K562 (cell line): ENCODE measurements at regions not wholly inside any gene's neighbourhood (a gene's known extent, or its start where the extent isn't known, plus 50 kb on each side); places are given as distances from the start of the nearest gene placed in this dataset.

ENCODE experiments used
- ATAC-seq: fragments of 200-7000 bp; cut with Tn5 transposase; 3 replicates; pipeline ENCODE4 v1.9.1; 2020; ENCODE audit warnings: moderate library complexity
- BruUV-seq: library from RNA; stranded (reverse); fragments of 400-500 nt; replicated peaks from 2 replicates; lab custom pipeline; 2021; lab: Mats Ljungman, UMichigan
- CTCF ChIA-PET: fragments of 300-600 bp; formaldehyde crosslinking; extraction: SDS; loops from one replicate; lab custom pipeline; 2021; ENCODE audit warnings: low intra/inter-chr PET ratio; lab: Yijun Ruan, JAX
- POLR2A ChIA-PET: fragments of 300-600, 350-650 bp; sonication (Branson Sonifier 250); formaldehyde crosslinking; extraction: SDS; loops from one replicate; lab custom pipeline; 2021; ENCODE audit warnings: antibody characterized with exemption, inconsistent platforms; lab: Yijun Ruan, JAX
- DNase-seq, 4 experiments: peaks; one replicate each; pipeline versions ENCODE4 v3.0.0 to v3.0.0-alpha.2; 2011 to 2018; ENCODE audit warnings: low spot score in 3 of 4, mixed read lengths in 3 of 4; ENCODE audit errors: extremely low read depth in 1 of 4
- FAIRE-seq: peaks from 2 replicates; lab custom pipeline; 2011; peaks lifted over from hg19 to GRCh38; lab: Jason Lieb, UNC
- H2AFZ ChIP-seq: 2 replicates; pipeline ENCODE4 v1.6.0; 2011; ENCODE audit warnings: low read depth, low read length, control low read depth, inconsistent platforms
- H3K27ac ChIP-seq: fragments of 200-600 bp; 3 replicates; pipeline ENCODE4 v1.8.0; 2011; ENCODE audit warnings: low read depth, mild to moderate bottlenecking, control low read depth, inconsistent platforms, low read length, moderate library complexity, mixed read lengths; ENCODE audit errors: extremely low read depth
- H3K27me3 ChIP-seq, 2 experiments: fragments of 300-600 bp in 1 of 2; 2 replicates in 1 of 2; 3 replicates in 1 of 2; pipeline versions ENCODE4 v1.6.0 to v1.8.0; 2011; ENCODE audit warnings: inconsistent platforms in 2 of 2, low read length in 2 of 2, mild to moderate bottlenecking in 1 of 2, mixed read lengths in 1 of 2, moderate library complexity in 1 of 2; ENCODE audit not compliant: control insufficient read depth in 2 of 2, insufficient read depth in 2 of 2
- H3K36me3 ChIP-seq: fragments of 300-600 bp; 3 replicates; pipeline ENCODE4 v1.8.0; 2011; ENCODE audit warnings: mild to moderate bottlenecking, low read length, inconsistent platforms; ENCODE audit not compliant: control insufficient read depth, insufficient read depth
- H3K4me1 ChIP-seq, 2 experiments: fragments of 200-600 bp in 1 of 2; replicated peaks in 1 of 2; 2 replicates in 1 of 2; 3 replicates in 1 of 2; pipeline versions ENCODE4 v1.5.1 to v1.8.0; 2011; ENCODE audit warnings: inconsistent platforms in 2 of 2, low read length in 2 of 2, mild to moderate bottlenecking in 1 of 2, mixed read lengths in 1 of 2, moderate library complexity in 1 of 2; ENCODE audit not compliant: control insufficient read depth in 2 of 2, insufficient read depth in 2 of 2
- H3K4me2 ChIP-seq: 2 replicates; pipeline ENCODE4 v1.6.1; 2011; ENCODE audit warnings: low read length, control low read depth, inconsistent platforms, mixed read lengths; ENCODE audit not compliant: insufficient read depth
- H3K4me3 ChIP-seq: fragments of 200-600 bp; sonication (generic), shearing (Covaris generic); 2 replicates; pipeline ENCODE4 v1.5.1; 2016; ENCODE audit warnings: control low read depth, inconsistent platforms
- H3K79me2 ChIP-seq: fragments of 200-600 bp; 3 replicates; pipeline ENCODE4 v1.8.0; 2011; ENCODE audit warnings: low read length, inconsistent platforms; ENCODE audit not compliant: control insufficient read depth, insufficient read depth
- H3K9ac ChIP-seq, 2 experiments: 2 replicates each; pipeline versions ENCODE4 v1.6.0 to v1.6.1; 2011; ENCODE audit warnings: low read depth in 2 of 2, low read length in 2 of 2, control low read depth in 1 of 2, inconsistent platforms in 1 of 2, mild to moderate bottlenecking in 1 of 2, mixed read lengths in 1 of 2; ENCODE audit not compliant: insufficient read depth in 1 of 2
- H3K9me1 ChIP-seq: one replicate; pipeline ENCODE4 v1.6.0; 2011; ENCODE audit warnings: inconsistent platforms, mild to moderate bottlenecking, low read length, moderate library complexity; ENCODE audit not compliant: control insufficient read depth, insufficient read depth
- H3K9me3 ChIP-seq: replicated peaks from 2 replicates; pipeline ENCODE4 v1.5.1; 2011; ENCODE audit warnings: low read depth, low read length, inconsistent platforms; ENCODE audit not compliant: control insufficient read depth, insufficient read depth
- H4K20me1 ChIP-seq: replicated peaks from 2 replicates; pipeline ENCODE4 v1.6.1; 2011; ENCODE audit warnings: low read length, inconsistent platforms, mixed read lengths; ENCODE audit not compliant: control insufficient read depth, insufficient read depth
- BACH1 ChIP-seq: fragments of 200-800 bp; sonication (Bioruptor generic); IDR thresholded peaks from 2 replicates; pipeline ENCODE4 v1.6.1; 2016; ENCODE audit warnings: missing genetic modification characterization, missing compliant biosample characterization
- CREBBP ChIP-seq: IDR thresholded peaks from one replicate; pipeline ENCODE4 v1.6.1; 2012; ENCODE audit warnings: low read depth, mild to moderate bottlenecking, control low read depth, inconsistent platforms, low read length
- ZBTB17 ChIP-seq: fragments of 450-650 bp; formaldehyde crosslinking; IDR thresholded peaks from 2 replicates; pipeline ENCODE4 v1.4.0; 2020; ENCODE audit warnings: mild to moderate bottlenecking
- ZNF23 ChIP-seq: fragments of 250-450 bp; sonication (Bioruptor Pico); IDR thresholded peaks from 2 replicates; pipeline ENCODE4 v1.4.0; 2020; ENCODE audit warnings: mild to moderate bottlenecking
- WGBS: fragments of 100-300 bp; shearing (Covaris generic); methylation state at CpG from one replicate; pipeline ENCODE4 v1.1.6; 2016; ENCODE audit warnings: low coverage, mixed read lengths; ENCODE audit not compliant: insufficient coverage; ENCODE audit errors: missing lambda C conversion rate; 5-methylcytosine and 5-hydroxymethylcytosine counted together
- in situ Hi-C: fragments of 300-500 bp; cut with MboI; formaldehyde crosslinking; loops from 4 replicates; pipeline ENCODE4 v1.15.0; 2018; ENCODE audit warnings: inconsistent platforms, mixed read lengths
- intact Hi-C: fragments of 100-400 bp; cut with micrococcal nuclease; formaldehyde crosslinking; loops from 2 replicates; pipeline ENCODE4 v1.14.2; 2022
- TF ChIP-seq, protein P1 (sequence below), 2 experiments: fragments of 150-350 bp in 1 of 2; IDR thresholded peaks; 2 replicates each; pipeline ENCODE4 v1.6.1; 2012 to 2016; ENCODE audit warnings: low read depth in 2 of 2, low read length in 2 of 2, mild to moderate bottlenecking in 1 of 2, moderate library complexity in 1 of 2
- TF ChIP-seq, protein P2 (sequence below), 2 experiments: fragments of 450-650 bp; formaldehyde crosslinking in 1 of 2; IDR thresholded peaks; 2 replicates each; pipeline versions ENCODE4 v1.4.0 to v1.6.1; 2014 to 2020; ENCODE audit warnings: mild to moderate bottlenecking in 2 of 2, borderline replicate concordance in 1 of 2, low read depth in 1 of 2
- TF ChIP-seq, protein P3 (sequence below): sonication (generic); formaldehyde crosslinking; IDR thresholded peaks from 2 replicates; pipeline ENCODE4 v1.8.0; 2022; ENCODE audit warnings: mild to moderate bottlenecking, missing genetic modification reagents, borderline replicate concordance

DNA sequence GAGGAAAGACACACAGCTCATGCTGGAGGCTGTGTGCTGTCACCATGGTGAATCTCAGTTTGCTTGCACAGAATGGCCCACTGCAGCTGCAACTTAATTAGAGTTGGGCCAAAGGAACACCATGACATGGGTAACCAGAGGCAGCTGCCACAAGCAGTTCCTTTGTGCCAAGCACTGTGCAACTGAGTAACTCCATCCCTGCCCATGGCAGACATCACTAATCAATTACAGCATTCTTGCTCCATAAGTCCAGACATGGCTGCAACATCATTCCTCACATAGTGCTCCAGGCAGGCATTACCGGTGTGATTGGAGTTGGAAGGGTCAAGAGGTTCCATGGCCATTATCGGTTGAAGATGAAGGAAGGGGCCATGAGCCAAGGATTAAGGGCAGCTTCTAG is 207.0 kb downstream of the RBM19 start:
- peak overlapping the region; percentile 59; the same call in 1 of the 2 replicates for H3K4me2 ChIP-seq
- intact Hi-C loops, result no loop called here
- no peaks in the 10 kb centered on the region for H3K9me1 ChIP-seq
- in situ Hi-C loops, result no loop called here
- no peaks in the 10 kb centered on the region for H3K79me2 ChIP-seq
- H3K9me3 ChIP-seq, result no peaks in the 10 kb centered on the region
- CTCF ChIA-PET, result no interaction called here
- H3K36me3 ChIP-seq, result peaks cover 19% of the 10 kb centered on the region
- ATAC-seq (0 out of 3 replicates have a peak, but pooled peaks have one; percentile 10), DNase-seq (no peak), FAIRE-seq (peak; percentile 68)
- no peak overlapping the region for H2AFZ ChIP-seq
- no TSS peak for BruUV-seq
- no peak overlapping the region for H3K4me3 ChIP-seq
- peaks cover 31 to 32% of the 10 kb centered on the region in 2 experiments; a peak in 4 of 5 replicates for H3K4me1 ChIP-seq
- no peaks in the 10 kb centered on the region for H3K27me3 ChIP-seq
- POLR2A ChIA-PET, result interaction anchor here (0.5 to 1.3 kb wide), 4 partner anchors 9 to 24 kb away, joined by 3 to 6 read pairs (median 4); no protein-coding TSS in a partner anchor
- WGBS, result 77% methylated on average over 2 of the region's 2 CpGs
- H3K27ac ChIP-seq, result no peak overlapping the region; the same call in 2 of the 3 replicates
- H4K20me1 ChIP-seq, result peaks cover 26% of the 10 kb centered on the region
- H3K9ac ChIP-seq, result no peak overlapping the region
- TF ChIP-seq ZNF23 (CRISPR knock-in tag) (peak; percentile 99), ZBTB17 (CRISPR knock-in tag) (peak; percentile 98), BACH1 (no peak), CREBBP (no peak)
- TF ChIP-seq, protein P1, sequence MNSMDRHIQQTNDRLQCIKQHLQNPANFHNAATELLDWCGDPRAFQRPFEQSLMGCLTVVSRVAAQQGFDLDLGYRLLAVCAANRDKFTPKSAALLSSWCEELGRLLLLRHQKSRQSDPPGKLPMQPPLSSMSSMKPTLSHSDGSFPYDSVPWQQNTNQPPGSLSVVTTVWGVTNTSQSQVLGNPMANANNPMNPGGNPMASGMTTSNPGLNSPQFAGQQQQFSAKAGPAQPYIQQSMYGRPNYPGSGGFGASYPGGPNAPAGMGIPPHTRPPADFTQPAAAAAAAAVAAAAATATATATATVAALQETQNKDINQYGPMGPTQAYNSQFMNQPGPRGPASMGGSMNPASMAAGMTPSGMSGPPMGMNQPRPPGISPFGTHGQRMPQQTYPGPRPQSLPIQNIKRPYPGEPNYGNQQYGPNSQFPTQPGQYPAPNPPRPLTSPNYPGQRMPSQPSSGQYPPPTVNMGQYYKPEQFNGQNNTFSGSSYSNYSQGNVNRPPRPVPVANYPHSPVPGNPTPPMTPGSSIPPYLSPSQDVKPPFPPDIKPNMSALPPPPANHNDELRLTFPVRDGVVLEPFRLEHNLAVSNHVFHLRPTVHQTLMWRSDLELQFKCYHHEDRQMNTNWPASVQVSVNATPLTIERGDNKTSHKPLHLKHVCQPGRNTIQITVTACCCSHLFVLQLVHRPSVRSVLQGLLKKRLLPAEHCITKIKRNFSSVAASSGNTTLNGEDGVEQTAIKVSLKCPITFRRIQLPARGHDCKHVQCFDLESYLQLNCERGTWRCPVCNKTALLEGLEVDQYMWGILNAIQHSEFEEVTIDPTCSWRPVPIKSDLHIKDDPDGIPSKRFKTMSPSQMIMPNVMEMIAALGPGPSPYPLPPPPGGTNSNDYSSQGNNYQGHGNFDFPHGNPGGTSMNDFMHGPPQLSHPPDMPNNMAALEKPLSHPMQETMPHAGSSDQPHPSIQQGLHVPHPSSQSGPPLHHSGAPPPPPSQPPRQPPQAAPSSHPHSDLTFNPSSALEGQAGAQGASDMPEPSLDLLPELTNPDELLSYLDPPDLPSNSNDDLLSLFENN (IDR thresholded peaks at IDR 0.05; ENCODE audit: low read depth in 2 of 2, low read length in 2 of 2), result peak in 1 of 2 experiments; percentile 65; a peak in 2 of 4 replicates
- TF ChIP-seq, protein P2, sequence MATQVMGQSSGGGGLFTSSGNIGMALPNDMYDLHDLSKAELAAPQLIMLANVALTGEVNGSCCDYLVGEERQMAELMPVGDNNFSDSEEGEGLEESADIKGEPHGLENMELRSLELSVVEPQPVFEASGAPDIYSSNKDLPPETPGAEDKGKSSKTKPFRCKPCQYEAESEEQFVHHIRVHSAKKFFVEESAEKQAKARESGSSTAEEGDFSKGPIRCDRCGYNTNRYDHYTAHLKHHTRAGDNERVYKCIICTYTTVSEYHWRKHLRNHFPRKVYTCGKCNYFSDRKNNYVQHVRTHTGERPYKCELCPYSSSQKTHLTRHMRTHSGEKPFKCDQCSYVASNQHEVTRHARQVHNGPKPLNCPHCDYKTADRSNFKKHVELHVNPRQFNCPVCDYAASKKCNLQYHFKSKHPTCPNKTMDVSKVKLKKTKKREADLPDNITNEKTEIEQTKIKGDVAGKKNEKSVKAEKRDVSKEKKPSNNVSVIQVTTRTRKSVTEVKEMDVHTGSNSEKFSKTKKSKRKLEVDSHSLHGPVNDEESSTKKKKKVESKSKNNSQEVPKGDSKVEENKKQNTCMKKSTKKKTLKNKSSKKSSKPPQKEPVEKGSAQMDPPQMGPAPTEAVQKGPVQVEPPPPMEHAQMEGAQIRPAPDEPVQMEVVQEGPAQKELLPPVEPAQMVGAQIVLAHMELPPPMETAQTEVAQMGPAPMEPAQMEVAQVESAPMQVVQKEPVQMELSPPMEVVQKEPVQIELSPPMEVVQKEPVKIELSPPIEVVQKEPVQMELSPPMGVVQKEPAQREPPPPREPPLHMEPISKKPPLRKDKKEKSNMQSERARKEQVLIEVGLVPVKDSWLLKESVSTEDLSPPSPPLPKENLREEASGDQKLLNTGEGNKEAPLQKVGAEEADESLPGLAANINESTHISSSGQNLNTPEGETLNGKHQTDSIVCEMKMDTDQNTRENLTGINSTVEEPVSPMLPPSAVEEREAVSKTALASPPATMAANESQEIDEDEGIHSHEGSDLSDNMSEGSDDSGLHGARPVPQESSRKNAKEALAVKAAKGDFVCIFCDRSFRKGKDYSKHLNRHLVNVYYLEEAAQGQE (IDR thresholded peaks at IDR 0.05; ENCODE audit: borderline replicate concordance), result peak; percentile 35
- TF ChIP-seq, protein P2 (CRISPR knock-in tag; IDR thresholded peaks at IDR 0.05; ENCODE audit: low read depth), result no peak
- TF ChIP-seq, protein P3, sequence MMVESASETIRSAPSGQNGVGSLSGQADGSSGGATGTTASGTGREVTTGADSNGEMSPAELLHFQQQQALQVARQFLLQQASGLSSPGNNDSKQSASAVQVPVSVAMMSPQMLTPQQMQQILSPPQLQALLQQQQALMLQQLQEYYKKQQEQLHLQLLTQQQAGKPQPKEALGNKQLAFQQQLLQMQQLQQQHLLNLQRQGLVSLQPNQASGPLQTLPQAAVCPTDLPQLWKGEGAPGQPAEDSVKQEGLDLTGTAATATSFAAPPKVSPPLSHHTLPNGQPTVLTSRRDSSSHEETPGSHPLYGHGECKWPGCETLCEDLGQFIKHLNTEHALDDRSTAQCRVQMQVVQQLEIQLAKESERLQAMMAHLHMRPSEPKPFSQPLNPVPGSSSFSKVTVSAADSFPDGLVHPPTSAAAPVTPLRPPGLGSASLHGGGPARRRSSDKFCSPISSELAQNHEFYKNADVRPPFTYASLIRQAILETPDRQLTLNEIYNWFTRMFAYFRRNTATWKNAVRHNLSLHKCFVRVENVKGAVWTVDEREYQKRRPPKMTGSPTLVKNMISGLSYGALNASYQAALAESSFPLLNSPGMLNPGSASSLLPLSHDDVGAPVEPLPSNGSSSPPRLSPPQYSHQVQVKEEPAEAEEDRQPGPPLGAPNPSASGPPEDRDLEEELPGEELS (CRISPR knock-in tag), result no peak
